DMS114 treated with DMSO at 0.1 percent for 48 hours (cell line): ENCODE measurements at regions not wholly inside any gene's neighbourhood (a gene's known extent, or its start where the extent isn't known, plus 50 kb on each side); places are given as distances from the start of the nearest gene placed in this dataset.
"Not testable (repeated sequence)": the region's sequence is repeated elsewhere in the genome, so short reads cannot be mapped to it uniquely, and the experiment has no call there.

Experiments
- DNase-seq: peaks from one replicate; lab custom pipeline; 2025; ENCODE audit not compliant: unreplicated experiment; lab: John Stamatoyannopoulos, UW

- no peak for DNase-seq
Measured at GRCh38 chr9:118693645-118694044, 675.6 kb downstream of the BRINP1 start.

GRCh38 chr9:118695249-118695648 is 674.0 kb downstream of the BRINP1 start:
- not testable (repeated sequence) for DNase-seq

- DNase-seq, result no peak
Measured at GRCh38 chr9:118701985-118702384, 667.2 kb downstream of the BRINP1 start.

- DNase-seq, result no peak
Measured at GRCh38 chr9:118711843-118712242, 657.4 kb downstream of the BRINP1 start.

GRCh38 chr9:118721276-118721675 is 648.0 kb downstream of the BRINP1 start:
- DNase-seq, result no peak

- DNase-seq, result no peak
Measured at GRCh38 chr9:118721923-118722322, 647.3 kb downstream of the BRINP1 start.

- DNase-seq, result no peak
Measured at GRCh38 chr9:118729981-118730380, 639.3 kb downstream of the BRINP1 start.

- DNase-seq, result no peak
Measured at GRCh38 chr9:118732998-118733397, 636.2 kb downstream of the BRINP1 start.

- DNase-seq, result no peak
Measured at GRCh38 chr9:118734696-118735095, 634.5 kb downstream of the BRINP1 start.

- no peak for DNase-seq
Measured at GRCh38 chr9:118736406-118736805, 632.8 kb downstream of the BRINP1 start.

- DNase-seq, result no peak
Measured at GRCh38 chr9:118751077-118751847, 618.0 kb downstream of the BRINP1 start.

- DNase-seq, result no peak
Measured at GRCh38 chr9:118751848-118752223, 617.4 kb downstream of the BRINP1 start.

- no peak for DNase-seq
Measured at GRCh38 chr9:118761016-118761790, 608.0 kb downstream of the BRINP1 start.

- DNase-seq, result no peak
Measured at GRCh38 chr9:118767571-118767970, 601.7 kb downstream of the BRINP1 start.

- no peak for DNase-seq
Measured at GRCh38 chr9:118782790-118783463, 586.3 kb downstream of the BRINP1 start.

GRCh38 chr9:118784033-118784432 is 585.2 kb downstream of the BRINP1 start:
- no peak for DNase-seq

GRCh38 chr9:118785456-118785855 is 583.8 kb downstream of the BRINP1 start:
- DNase-seq, result no peak

GRCh38 chr9:118786877-118787276 is 582.4 kb downstream of the BRINP1 start:
- DNase-seq, result no peak

GRCh38 chr9:118809160-118809625 is 560.0 kb downstream of the BRINP1 start:
- DNase-seq, result no peak

- DNase-seq, result no peak
Measured at GRCh38 chr9:118829334-118829733, 539.9 kb downstream of the BRINP1 start.

- DNase-seq, result no peak
Measured at GRCh38 chr9:118832371-118832770, 536.9 kb downstream of the BRINP1 start.

GRCh38 chr9:118836891-118837290 is 532.3 kb downstream of the BRINP1 start:
- DNase-seq, result no peak
